SK-N-SH (cell line): ENCODE measurements at regions not wholly inside any gene's neighbourhood (a gene's known extent, or its start where the extent isn't known, plus 50 kb on each side); places are given as distances from the start of the nearest gene placed in this dataset.
A peak's percentile ranks its signal among the peaks of the same experiment; 100 is the strongest.

Experiments used
- CTCF ChIA-PET: fragments of 300-600, 350-600 bp; formaldehyde crosslinking; extraction: SDS; loops from one replicate; lab custom pipeline; 2021; lab: Yijun Ruan, JAX
- POLR2A ChIA-PET: fragments of 350-600 bp; sonication (Branson Sonifier 250); formaldehyde crosslinking; extraction: SDS; loops from one replicate; lab custom pipeline; 2020; ENCODE audit warnings: antibody characterized with exemption, inconsistent platforms; lab: Yijun Ruan, JAX
- DNase-seq: peaks from one replicate; pipeline ENCODE4 v3.0.0; 2012
- H2AFZ ChIP-seq: fragments of 200-600 bp; sonication (generic); 2 replicates; pipeline ENCODE4 v1.8.1; 2016; ENCODE audit warnings: antibody characterized with exemption, mild to moderate bottlenecking, low read depth
- H3F3A ChIP-seq: fragments of 200-600 bp; sonication (generic); replicated peaks from 2 replicates; pipeline ENCODE3; 2016; ENCODE audit warnings: antibody characterized with exemption, mild to moderate bottlenecking; ENCODE audit not compliant: insufficient read depth
- H3K27ac ChIP-seq, 2 experiments: fragments of 200-500 bp in 1 of 2; fragments of 200-600 bp in 1 of 2; sonication (Bioruptor generic) in 1 of 2; sonication (generic), shearing (Covaris generic) in 1 of 2; 2 replicates each; pipeline versions ENCODE4 v1.5.1 to v1.6.1; 2014 to 2016; ENCODE audit warnings: low read depth in 2 of 2, inconsistent platforms in 1 of 2, low read length in 1 of 2, mild to moderate bottlenecking in 1 of 2, mixed read lengths in 1 of 2
- H3K27me3 ChIP-seq: fragments of 200-600 bp; sonication (generic), shearing (Covaris generic); 2 replicates; pipeline ENCODE4 v1.6.1; 2016; ENCODE audit warnings: mixed run types; ENCODE audit not compliant: insufficient read depth
- H3K36me3 ChIP-seq, 2 experiments: fragments of 200-500 bp in 1 of 2; fragments of 200-600 bp in 1 of 2; sonication (Bioruptor generic) in 1 of 2; sonication (generic) in 1 of 2; replicated peaks in 1 of 2; 2 replicates each; pipeline versions ENCODE3 to v1.5.1; 2014 to 2016; ENCODE audit warnings: low read length in 1 of 2, mild to moderate bottlenecking in 1 of 2; ENCODE audit not compliant: insufficient read depth in 2 of 2, control insufficient read depth in 1 of 2
- H3K4me1 ChIP-seq, 2 experiments: fragments of 200-500 bp in 1 of 2; fragments of 200-600 bp in 1 of 2; sonication (Bioruptor generic) in 1 of 2; sonication (generic), shearing (Covaris generic) in 1 of 2; 2 replicates each; pipeline versions ENCODE4 v1.5.1 to v1.6.1; 2014 to 2016; ENCODE audit warnings: low read depth in 1 of 2, low read length in 1 of 2, mixed run types in 1 of 2; ENCODE audit not compliant: insufficient read depth in 2 of 2, control insufficient read depth in 1 of 2
- H3K4me2 ChIP-seq: fragments of 200-600 bp; sonication (generic), shearing (Covaris generic); 2 replicates; pipeline ENCODE4 v1.6.1; 2017; ENCODE audit warnings: mixed run types
- H3K4me3 ChIP-seq, 2 experiments: fragments of 200-500 bp in 1 of 2; fragments of 200-600 bp in 1 of 2; sonication (Bioruptor generic) in 1 of 2; sonication (generic), shearing (Covaris generic) in 1 of 2; 2 replicates each; pipeline versions ENCODE4 v1.5.1 to v1.8.1; 2014 to 2016; ENCODE audit warnings: low read depth in 2 of 2, inconsistent platforms in 1 of 2, low read length in 1 of 2, mild to moderate bottlenecking in 1 of 2, mixed read lengths in 1 of 2, moderate library complexity in 1 of 2
- H3K79me2 ChIP-seq: fragments of 200-600 bp; sonication (generic); 2 replicates; pipeline ENCODE4 v1.8.1; 2017; ENCODE audit warnings: mild to moderate bottlenecking; ENCODE audit not compliant: insufficient read depth
- H3K9ac ChIP-seq: fragments of 200-600 bp; sonication (generic); 2 replicates; pipeline ENCODE4 v1.6.1; 2017; ENCODE audit warnings: mixed run types
- H3K9me2 ChIP-seq: fragments of 200-600 bp; sonication (generic); 2 replicates; pipeline ENCODE4 v1.6.1; 2017; ENCODE audit warnings: mixed run types
- H3K9me3 ChIP-seq: fragments of 200-600 bp; sonication (generic); 2 replicates; pipeline ENCODE4 v1.6.1; 2017; ENCODE audit warnings: mixed run types, mild to moderate bottlenecking, moderate library complexity
- H4K20me1 ChIP-seq: fragments of 200-600 bp; sonication (generic); 2 replicates; pipeline ENCODE4 v1.6.1; 2017; ENCODE audit warnings: mild to moderate bottlenecking, mixed run types; ENCODE audit not compliant: insufficient read depth
- CHD2 ChIP-seq: fragments of 150-350 bp; IDR thresholded peaks from 2 replicates; pipeline ENCODE4 v1.6.1; 2018; ENCODE audit warnings: low read length; ENCODE audit not compliant: partially characterized antibody
- ELF1 ChIP-seq: IDR thresholded peaks from 2 replicates; pipeline ENCODE4 v1.4.0; 2012
- FOSL2 ChIP-seq: IDR thresholded peaks from 2 replicates; pipeline ENCODE4 v1.4.0; 2012; ENCODE audit warnings: low read depth, mild to moderate bottlenecking, moderate library complexity, borderline replicate concordance
- FOXJ3 ChIP-seq: sonication (generic); formaldehyde crosslinking; IDR thresholded peaks from 2 replicates; pipeline ENCODE4 v1.5.1; 2020; ENCODE audit warnings: mild to moderate bottlenecking, missing genetic modification reagents
- FOXM1 ChIP-seq: IDR thresholded peaks from 2 replicates; pipeline ENCODE4 v1.4.0; 2012; ENCODE audit warnings: low read depth, mild to moderate bottlenecking
- JUND ChIP-seq: IDR thresholded peaks from 2 replicates; pipeline ENCODE4 v1.4.0; 2012
- MEF2A ChIP-seq: IDR thresholded peaks from 2 replicates; pipeline ENCODE4 v1.4.0; 2012; ENCODE audit warnings: low read depth, borderline replicate concordance
- MXI1 ChIP-seq: IDR thresholded peaks from 2 replicates; pipeline ENCODE4 v1.6.1; 2012; ENCODE audit warnings: mild to moderate bottlenecking, low read depth, low read length, improper control_type of control experiment
- NFIC ChIP-seq: IDR thresholded peaks from 2 replicates; pipeline ENCODE4 v1.4.0; 2012; ENCODE audit warnings: borderline replicate concordance
- NRF1 ChIP-seq: IDR thresholded peaks from 2 replicates; pipeline ENCODE4 v1.6.1; 2012; ENCODE audit warnings: low read depth, mild to moderate bottlenecking, low read length
- RAD21 ChIP-seq: IDR thresholded peaks from 2 replicates; pipeline ENCODE4 v1.6.1; 2012; ENCODE audit warnings: mild to moderate bottlenecking, low read length
- RFX5 ChIP-seq: IDR thresholded peaks from 2 replicates; pipeline ENCODE4 v1.6.1; 2012; ENCODE audit warnings: mild to moderate bottlenecking, improper control_type of control experiment, low read length
- RXRA ChIP-seq: IDR thresholded peaks from 2 replicates; pipeline ENCODE4 v1.4.0; 2012; ENCODE audit warnings: low read depth, mild to moderate bottlenecking, borderline replicate concordance
- SMC3 ChIP-seq: IDR thresholded peaks from 2 replicates; pipeline ENCODE4 v1.6.1; 2012; ENCODE audit warnings: low read depth, low read length, improper control_type of control experiment
- TAF1 ChIP-seq: IDR thresholded peaks from 2 replicates; pipeline ENCODE4 v1.6.1; 2012; ENCODE audit warnings: low read depth, mild to moderate bottlenecking, low read length, moderate library complexity, borderline replicate concordance
- TEAD4 ChIP-seq: IDR thresholded peaks from 2 replicates; pipeline ENCODE4 v1.4.0; 2012; ENCODE audit warnings: mild to moderate bottlenecking, borderline replicate concordance; ENCODE audit not compliant: insufficient read depth
- YY1 ChIP-seq: IDR thresholded peaks from 2 replicates; pipeline ENCODE4 v1.4.0; 2012; ENCODE audit warnings: low read depth, mild to moderate bottlenecking
- WGBS: methylation state at CpG from one replicate; pipeline ENCODE4 v1.1.6; 2017; ENCODE audit warnings: low lambda C conversion rate; 5-methylcytosine and 5-hydroxymethylcytosine counted together
- TF ChIP-seq, protein P1 (sequence below): fragments of 150-350 bp; IDR thresholded peaks from 2 replicates; pipeline ENCODE4 v1.6.1; 2016; ENCODE audit warnings: mild to moderate bottlenecking, low read depth, low read length
- TF ChIP-seq, protein P2 (sequence below): fragments of 150-350 bp; IDR thresholded peaks from 2 replicates; pipeline ENCODE4 v1.6.1; 2017; ENCODE audit warnings: antibody characterized with exemption, low read length, low read depth, borderline replicate concordance

DNA sequence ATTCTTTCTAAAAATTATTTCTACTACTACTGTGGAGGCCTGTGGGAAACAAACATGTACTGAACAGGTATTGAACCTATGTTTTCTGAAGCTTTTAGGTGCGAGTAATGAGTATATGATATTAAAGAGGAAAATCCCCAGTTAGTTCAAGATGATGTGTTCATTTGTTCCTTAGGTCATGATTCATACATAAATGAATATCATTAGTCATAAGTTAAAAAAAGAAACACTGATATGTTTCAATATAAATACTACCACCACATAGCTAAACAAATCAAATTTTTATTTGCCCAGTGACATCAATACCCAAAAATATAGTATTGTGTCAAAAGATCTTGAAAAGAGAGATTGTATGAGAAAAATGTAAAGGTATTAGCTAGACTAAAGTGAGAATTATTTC lies 210.7 kb upstream of the GNAI1 start:
- H3K9me2 ChIP-seq = no peaks in the 10 kb centered on the region
- no peak overlapping the region for H2AFZ ChIP-seq
- no peaks in the 10 kb centered on the region for H3K9me3 ChIP-seq
- no peaks in the 10 kb centered on the region for H3F3A ChIP-seq
- H3K36me3 ChIP-seq = no peaks in the 10 kb centered on the region
- no peak overlapping the region for H3K27ac ChIP-seq
- no peaks in the 10 kb centered on the region for H3K27me3 ChIP-seq
- DNase-seq = no peak
- POLR2A ChIA-PET = no interaction called here
- 82% methylated on average over 1 of the region's 1 CpG for WGBS
- no peak overlapping the region for H3K4me3 ChIP-seq
- no peak overlapping the region for H3K9ac ChIP-seq
- no peaks in the 10 kb centered on the region for H3K79me2 ChIP-seq
- H3K4me2 ChIP-seq = no peak overlapping the region
- H4K20me1 ChIP-seq = no peaks in the 10 kb centered on the region
- CTCF ChIA-PET = interaction anchor here (0.9 kb wide), 1 partner anchor 20 kb away, joined by 3 read pairs; no protein-coding TSS in a partner anchor
- no peaks in the 10 kb centered on the region for H3K4me1 ChIP-seq
- TF ChIP-seq MEF2A (no peak), FOSL2 (peak; percentile 45; the same call in 1 of the 2 replicates)

- no peaks in the 10 kb centered on the region for H3F3A ChIP-seq
- TF ChIP-seq SMC3 (no peak), TAF1 (no peak), ELF1 (no peak)
- no peak overlapping the region for H2AFZ ChIP-seq
- no peaks in the 10 kb centered on the region for H3K27me3 ChIP-seq
- H3K9me2 ChIP-seq = no peaks in the 10 kb centered on the region
- no peaks in the 10 kb centered on the region for H3K79me2 ChIP-seq
- WGBS = 83% methylated on average over 2 of the region's 5 CpGs
- no peak overlapping the region for H3K9ac ChIP-seq
- H3K4me2 ChIP-seq = no peak overlapping the region
- no peaks in the 10 kb centered on the region for H3K4me1 ChIP-seq
- no peak overlapping the region for H3K4me3 ChIP-seq
- no peak for DNase-seq
- ChIA-PET POLR2A (no interaction called here), CTCF (no interaction called here)
- H3K9me3 ChIP-seq = no peaks in the 10 kb centered on the region
- no peaks in the 10 kb centered on the region for H4K20me1 ChIP-seq
- no peak overlapping the region for H3K27ac ChIP-seq
- H3K36me3 ChIP-seq = no peaks in the 10 kb centered on the region
Measured at GRCh38 chr7:79922894-79923293, 211.7 kb upstream of the GNAI1 start.

DNA sequence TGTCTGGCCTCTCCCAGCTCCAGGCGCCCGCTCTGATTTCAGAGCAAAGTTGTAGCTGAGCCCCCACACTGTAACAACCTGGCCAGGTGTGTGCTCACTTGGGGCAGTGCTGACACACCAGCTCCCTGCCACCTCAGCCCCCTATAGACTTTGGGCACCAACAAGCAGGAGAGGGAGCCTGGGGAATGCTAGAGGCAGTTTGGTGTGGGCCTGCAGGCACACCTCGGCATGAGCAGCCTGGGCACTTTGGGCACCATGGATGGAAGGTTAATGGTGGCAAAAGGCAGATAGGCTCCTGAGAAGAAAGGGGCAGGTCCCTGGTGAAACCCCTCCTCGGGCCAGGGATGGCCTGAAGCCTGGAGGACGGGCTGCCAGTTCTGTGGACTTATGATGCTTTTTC lies 212.7 kb upstream of the GNAI1 start:
- Histone ChIP-seq H3K27ac (no peak overlapping the region), H3K4me2 (no peak overlapping the region), H3F3A (no peaks in the 10 kb centered on the region), H2AFZ (no peak overlapping the region), H3K36me3 (no peaks in the 10 kb centered on the region), H4K20me1 (no peaks in the 10 kb centered on the region), H3K4me3 (no peak overlapping the region), H3K79me2 (no peaks in the 10 kb centered on the region), H3K9me2 (no peaks in the 10 kb centered on the region), H3K9me3 (no peaks in the 10 kb centered on the region), H3K27me3 (no peaks in the 10 kb centered on the region), H3K4me1 (no peaks in the 10 kb centered on the region), H3K9ac (no peak overlapping the region)
- ChIA-PET POLR2A (no interaction called here), CTCF (no interaction called here)
- 68% methylated on average over 5 of the region's 5 CpGs for WGBS
- no peak for DNase-seq
- TF ChIP-seq CHD2 = no peak
- no peak for TF ChIP-seq TEAD4
- no peak for TF ChIP-seq RAD21
- no peak for TF ChIP-seq YY1
- no peak for TF ChIP-seq RXRA
- TF ChIP-seq NRF1 = no peak
- no peak for TF ChIP-seq FOXM1
- TF ChIP-seq MXI1 = no peak
- TF ChIP-seq RFX5 = no peak
- TF ChIP-seq FOSL2 = no peak
- no peak for TF ChIP-seq FOXJ3 (CRISPR knock-in tag)
- TF ChIP-seq, protein P1, sequence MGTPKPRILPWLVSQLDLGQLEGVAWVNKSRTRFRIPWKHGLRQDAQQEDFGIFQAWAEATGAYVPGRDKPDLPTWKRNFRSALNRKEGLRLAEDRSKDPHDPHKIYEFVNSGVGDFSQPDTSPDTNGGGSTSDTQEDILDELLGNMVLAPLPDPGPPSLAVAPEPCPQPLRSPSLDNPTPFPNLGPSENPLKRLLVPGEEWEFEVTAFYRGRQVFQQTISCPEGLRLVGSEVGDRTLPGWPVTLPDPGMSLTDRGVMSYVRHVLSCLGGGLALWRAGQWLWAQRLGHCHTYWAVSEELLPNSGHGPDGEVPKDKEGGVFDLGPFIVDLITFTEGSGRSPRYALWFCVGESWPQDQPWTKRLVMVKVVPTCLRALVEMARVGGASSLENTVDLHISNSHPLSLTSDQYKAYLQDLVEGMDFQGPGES = no peak
- no peak for TF ChIP-seq JUND
- no peak for TF ChIP-seq TAF1
- no peak for TF ChIP-seq SMC3
- TF ChIP-seq, protein P2, sequence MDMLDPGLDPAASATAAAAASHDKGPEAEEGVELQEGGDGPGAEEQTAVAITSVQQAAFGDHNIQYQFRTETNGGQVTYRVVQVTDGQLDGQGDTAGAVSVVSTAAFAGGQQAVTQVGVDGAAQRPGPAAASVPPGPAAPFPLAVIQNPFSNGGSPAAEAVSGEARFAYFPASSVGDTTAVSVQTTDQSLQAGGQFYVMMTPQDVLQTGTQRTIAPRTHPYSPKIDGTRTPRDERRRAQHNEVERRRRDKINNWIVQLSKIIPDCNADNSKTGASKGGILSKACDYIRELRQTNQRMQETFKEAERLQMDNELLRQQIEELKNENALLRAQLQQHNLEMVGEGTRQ = no peak
- no peak for TF ChIP-seq NFIC
